ENCODE measurements at regions not wholly inside any gene's neighbourhood (a gene's known extent, or its start where the extent isn't known, plus 50 kb on each side); places are given as distances from the start of the nearest gene placed in this dataset.
A peak's percentile ranks its signal among the peaks of the same experiment; 100 is the strongest.
"Not testable (repeated sequence)": the region's sequence is repeated elsewhere in the genome, so short reads cannot be mapped to it uniquely, and the experiment has no call there.

GRCh38 chr22:15815783-15816182, 126.0 kb downstream of the POTEH start:
- not testable (repeated sequence) for DNase-seq (ENCODE audit: low spot score); H3K4me3 Mint-ChIP-seq; H3K9me3 Mint-ChIP-seq; ATAC-seq; H3K27ac Mint-ChIP-seq; H3K27me3 Mint-ChIP-seq; H3K36me3 Mint-ChIP-seq; H3K4me1 Mint-ChIP-seq (ENCODE audit: low read depth in 2 of 2)

- DNase-seq (ENCODE audit: low spot score); H3K9me3 Mint-ChIP-seq; ATAC-seq; H3K27me3 Mint-ChIP-seq; H3K4me3 Mint-ChIP-seq; H3K36me3 Mint-ChIP-seq; H3K27ac Mint-ChIP-seq; H3K4me1 Mint-ChIP-seq (ENCODE audit: low read depth in 2 of 2): not testable (repeated sequence)
Observed at GRCh38 chr22:15816470-15816869, 126.6 kb downstream of the POTEH start.

- not testable (repeated sequence) for H3K4me1 Mint-ChIP-seq (ENCODE audit: low read depth in 2 of 2); H3K9me3 Mint-ChIP-seq; DNase-seq (ENCODE audit: low spot score); H3K36me3 Mint-ChIP-seq; H3K4me3 Mint-ChIP-seq; H3K27me3 Mint-ChIP-seq; H3K27ac Mint-ChIP-seq; ATAC-seq
Observed at GRCh38 chr22:15817264-15817663, 127.4 kb downstream of the POTEH start.

GRCh38 chr22:15819886-15820285, 130.1 kb downstream of the POTEH start:
- peak in 1 of 2 donors; percentile 46 for ATAC-seq
- H3K27ac Mint-ChIP-seq; H3K9me3 Mint-ChIP-seq; DNase-seq (ENCODE audit: low spot score); H3K4me1 Mint-ChIP-seq (ENCODE audit: low read depth in 2 of 2); H3K27me3 Mint-ChIP-seq; H3K4me3 Mint-ChIP-seq; H3K36me3 Mint-ChIP-seq: not testable (repeated sequence)

GRCh38 chr22:15821088-15821487, 131.3 kb downstream of the POTEH start:
- H3K9me3 Mint-ChIP-seq, ATAC-seq: not testable (repeated sequence)

GRCh38 chr22:15822001-15822400, 132.2 kb downstream of the POTEH start:
- H3K27me3 Mint-ChIP-seq = not testable (repeated sequence)

More at GRCh38 chr22:15821088-15821487, 131.3 kb downstream of the POTEH start:
- DNase-seq (ENCODE audit: low spot score); H3K4me1 Mint-ChIP-seq (ENCODE audit: low read depth in 2 of 2); H3K36me3 Mint-ChIP-seq; H3K4me3 Mint-ChIP-seq; H3K27me3 Mint-ChIP-seq; H3K27ac Mint-ChIP-seq: not testable (repeated sequence)

GRCh38 chr22:15823178-15823577, 133.4 kb downstream of the POTEH start:
- H3K36me3 Mint-ChIP-seq; H3K4me1 Mint-ChIP-seq (ENCODE audit: low read depth in 2 of 2); H3K4me3 Mint-ChIP-seq: not testable (repeated sequence)

More at GRCh38 chr22:15822001-15822400, 132.2 kb downstream of the POTEH start:
- H3K27ac Mint-ChIP-seq; H3K9me3 Mint-ChIP-seq; H3K4me1 Mint-ChIP-seq (ENCODE audit: low read depth in 2 of 2); H3K36me3 Mint-ChIP-seq; H3K4me3 Mint-ChIP-seq; DNase-seq (ENCODE audit: low spot score); ATAC-seq: not testable (repeated sequence)

GRCh38 chr22:15832235-15832634, 142.4 kb downstream of the POTEH start:
- H3K9me3 Mint-ChIP-seq; H3K4me3 Mint-ChIP-seq; H3K4me1 Mint-ChIP-seq (ENCODE audit: low read depth in 2 of 2); H3K27me3 Mint-ChIP-seq; H3K27ac Mint-ChIP-seq; DNase-seq (ENCODE audit: low spot score); ATAC-seq; H3K36me3 Mint-ChIP-seq: not testable (repeated sequence)

More at GRCh38 chr22:15823178-15823577, 133.4 kb downstream of the POTEH start:
- not testable (repeated sequence) for H3K27me3 Mint-ChIP-seq; ATAC-seq; DNase-seq (ENCODE audit: low spot score); H3K27ac Mint-ChIP-seq; H3K9me3 Mint-ChIP-seq

GRCh38 chr22:15835729-15836128, 145.9 kb downstream of the POTEH start:
- H3K27me3 Mint-ChIP-seq; H3K4me3 Mint-ChIP-seq; DNase-seq (ENCODE audit: low spot score); H3K4me1 Mint-ChIP-seq (ENCODE audit: low read depth in 2 of 2); H3K27ac Mint-ChIP-seq; H3K36me3 Mint-ChIP-seq; H3K9me3 Mint-ChIP-seq; ATAC-seq: not testable (repeated sequence)

- H3K27me3 Mint-ChIP-seq; H3K9me3 Mint-ChIP-seq; H3K4me3 Mint-ChIP-seq; DNase-seq (ENCODE audit: low spot score); H3K36me3 Mint-ChIP-seq; H3K27ac Mint-ChIP-seq; H3K4me1 Mint-ChIP-seq (ENCODE audit: low read depth in 2 of 2): not testable (repeated sequence)
- peak; percentile 43 to 48 for ATAC-seq
Observed at GRCh38 chr22:15849772-15850171, 159.9 kb downstream of the POTEH start.

GRCh38 chr22:15853716-15854373, 164.0 kb downstream of the POTEH start:
- H3K4me1 Mint-ChIP-seq (ENCODE audit: low read depth in 2 of 2); H3K9me3 Mint-ChIP-seq; H3K4me3 Mint-ChIP-seq; H3K27me3 Mint-ChIP-seq; DNase-seq (ENCODE audit: low spot score); H3K36me3 Mint-ChIP-seq; H3K27ac Mint-ChIP-seq: not testable (repeated sequence)
- ATAC-seq = peak in 1 of 2 donors; percentile 33

- not testable (repeated sequence) for H3K4me1 Mint-ChIP-seq (ENCODE audit: low read depth in 2 of 2); DNase-seq (ENCODE audit: low spot score); H3K4me3 Mint-ChIP-seq; ATAC-seq; H3K36me3 Mint-ChIP-seq; H3K27me3 Mint-ChIP-seq; H3K27ac Mint-ChIP-seq; H3K9me3 Mint-ChIP-seq
Observed at GRCh38 chr22:15854421-15854820, 164.6 kb downstream of the POTEH start.

GRCh38 chr22:15854978-15855377, 165.2 kb downstream of the POTEH start:
- H3K4me3 Mint-ChIP-seq; H3K9me3 Mint-ChIP-seq; H3K27ac Mint-ChIP-seq; ATAC-seq; H3K27me3 Mint-ChIP-seq; H3K36me3 Mint-ChIP-seq; DNase-seq (ENCODE audit: low spot score); H3K4me1 Mint-ChIP-seq (ENCODE audit: low read depth in 2 of 2): not testable (repeated sequence)

- not testable (repeated sequence) for H3K27ac Mint-ChIP-seq; H3K4me3 Mint-ChIP-seq; H3K4me1 Mint-ChIP-seq (ENCODE audit: low read depth in 2 of 2)
Observed at GRCh38 chr22:15880926-15881325, 191.1 kb downstream of the POTEH start.

GRCh38 chr22:15904326-15904725, 214.5 kb downstream of the POTEH start:
- not testable (repeated sequence) for DNase-seq (ENCODE audit: low spot score); H3K27ac Mint-ChIP-seq; ATAC-seq; H3K36me3 Mint-ChIP-seq; H3K4me3 Mint-ChIP-seq; H3K9me3 Mint-ChIP-seq; H3K27me3 Mint-ChIP-seq; H3K4me1 Mint-ChIP-seq (ENCODE audit: low read depth in 2 of 2)

More at GRCh38 chr22:15880926-15881325, 191.1 kb downstream of the POTEH start:
- H3K9me3 Mint-ChIP-seq, H3K36me3 Mint-ChIP-seq, ATAC-seq, H3K27me3 Mint-ChIP-seq: not testable (repeated sequence)
- peak; percentile 51 for DNase-seq (ENCODE audit: low spot score)
